Adipocyte (in vitro differentiated cells): ENCODE measurements at regions not wholly inside any gene's neighbourhood (a gene's known extent, or its start where the extent isn't known, plus 50 kb on each side); places are given as distances from the start of the nearest gene placed in this dataset.

Source experiments
- DNase-seq: peaks from one replicate; pipeline ENCODE4 v3.0.0-alpha.2; 2015; ENCODE audit warnings: low read depth
- H3K27me3 ChIP-seq: replicated peaks from 2 replicates; pipeline ENCODE4 v1.7.0; 2013; ENCODE audit warnings: mild to moderate bottlenecking, low read length, moderate library complexity; ENCODE audit not compliant: control insufficient read depth, insufficient read depth
- H3K36me3 ChIP-seq: 2 replicates; pipeline ENCODE4 v1.7.0; 2013; ENCODE audit warnings: low read length, mild to moderate bottlenecking, moderate library complexity; ENCODE audit not compliant: control insufficient read depth, insufficient read depth, severe bottlenecking
- H3K4me1 ChIP-seq: 2 replicates; pipeline ENCODE4 v1.7.0; 2013; ENCODE audit warnings: mild to moderate bottlenecking, low read length, moderate library complexity; ENCODE audit not compliant: control insufficient read depth, insufficient read depth
- H3K4me3 ChIP-seq: 2 replicates; pipeline ENCODE4 v1.7.0; 2013; ENCODE audit warnings: mild to moderate bottlenecking, low read length, moderate library complexity
- H3K9ac ChIP-seq: 2 replicates; pipeline ENCODE4 v1.7.0; 2013; ENCODE audit warnings: mild to moderate bottlenecking, low read length, moderate library complexity
- H3K9me3 ChIP-seq: 2 replicates; pipeline ENCODE4 v1.7.0; 2013; ENCODE audit warnings: mild to moderate bottlenecking, low read length, moderate library complexity; ENCODE audit not compliant: control insufficient read depth

DNA sequence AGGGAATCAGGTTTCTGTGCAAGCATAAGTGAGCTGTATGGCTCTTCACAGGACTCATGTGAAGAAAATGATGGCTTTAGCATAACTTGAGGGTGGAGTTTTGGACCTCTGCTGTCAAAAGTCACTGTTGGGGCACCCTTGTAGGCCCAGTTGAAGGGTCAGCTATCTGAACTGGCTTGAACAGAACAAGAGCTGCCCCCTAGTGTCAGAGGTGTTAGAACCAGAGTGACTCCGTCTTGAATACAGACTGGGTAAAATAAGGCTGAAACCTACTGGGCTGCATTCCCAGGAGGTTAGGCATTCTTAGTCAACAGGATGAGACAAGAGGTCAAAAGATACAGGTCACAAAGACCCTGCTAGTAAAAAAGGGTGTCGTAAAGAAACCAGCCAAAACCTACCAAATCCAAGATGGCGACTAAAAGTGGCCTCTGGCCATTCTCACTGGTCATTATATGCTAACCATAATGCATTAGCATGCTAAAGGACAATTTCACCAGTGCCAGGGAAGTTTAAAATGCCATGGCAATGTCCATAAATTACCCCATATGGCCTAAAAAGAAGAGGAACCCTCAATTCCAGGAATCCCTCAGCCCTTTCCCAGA lies 484.0 kb upstream of the ERCC4 start:
- DNase-seq, result no peak
- Histone ChIP-seq H3K27me3 (no peaks in the 10 kb centered on the region), H3K36me3 (no peaks in the 10 kb centered on the region), H3K9me3 (no peaks in the 10 kb centered on the region), H3K4me3 (no peak overlapping the region), H3K4me1 (no peaks in the 10 kb centered on the region), H3K9ac (no peak overlapping the region)

DNA sequence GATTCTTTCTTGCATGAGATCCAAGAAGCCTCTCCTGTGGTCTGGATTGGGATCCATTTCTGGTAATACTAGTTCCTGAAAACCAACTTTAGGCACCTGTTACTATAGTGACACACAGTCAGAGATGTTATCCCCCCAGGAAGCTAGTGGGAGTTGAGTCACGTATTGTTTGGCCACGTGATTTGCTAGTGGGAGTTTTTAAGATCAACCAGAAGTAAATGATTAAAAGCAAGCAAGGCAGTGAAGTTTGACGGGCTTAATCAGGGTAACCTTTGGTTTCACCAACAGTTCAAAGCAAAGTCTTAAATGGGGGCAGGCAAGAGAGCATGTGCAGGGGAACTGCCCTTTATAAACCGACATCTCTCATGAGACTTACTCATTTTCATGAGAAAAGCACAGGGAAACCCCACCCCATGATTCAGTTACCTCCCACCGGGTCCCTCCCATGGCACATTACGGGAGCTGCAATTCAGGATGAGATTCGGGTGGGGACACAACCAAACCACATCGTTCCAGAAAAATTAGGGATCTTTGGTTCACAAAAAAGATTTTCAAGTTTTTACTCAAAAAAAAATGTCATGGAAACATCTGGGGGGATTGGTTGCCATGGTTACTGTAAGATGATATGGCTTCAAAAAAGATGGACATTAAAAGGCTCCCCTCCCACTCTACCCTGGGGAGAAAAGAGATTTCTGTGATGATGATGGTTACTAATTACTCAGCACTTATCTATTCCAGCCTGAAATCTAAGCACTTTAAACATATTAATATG lies 483.1 kb upstream of the ERCC4 start:
- Histone ChIP-seq H3K9me3 (no peaks in the 10 kb centered on the region), H3K4me3 (no peak overlapping the region), H3K4me1 (no peaks in the 10 kb centered on the region), H3K27me3 (no peaks in the 10 kb centered on the region), H3K9ac (no peak overlapping the region), H3K36me3 (no peaks in the 10 kb centered on the region)
- no peak for DNase-seq

DNA sequence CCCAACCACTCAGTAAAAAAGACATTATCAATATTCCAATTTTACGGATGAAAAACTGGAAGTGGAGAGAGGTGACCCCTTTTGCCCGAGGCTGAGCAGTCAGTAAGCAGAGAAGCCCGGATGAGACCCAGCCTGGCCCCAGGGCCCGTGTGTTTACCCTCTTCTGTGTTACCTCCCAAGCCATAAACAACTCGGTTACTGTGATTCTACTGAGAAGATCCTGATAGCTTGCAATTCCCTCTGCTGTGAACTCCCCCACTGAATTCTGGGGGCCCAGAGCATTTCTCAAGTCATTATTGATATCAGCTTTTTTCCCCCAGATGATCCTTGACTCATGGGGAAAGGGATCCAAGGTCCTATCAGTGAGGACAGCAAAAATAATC lies 482.6 kb upstream of the ERCC4 start:
- DNase-seq, result no peak
- no peak overlapping the region for H3K9ac ChIP-seq
- no peaks in the 10 kb centered on the region for H3K9me3 ChIP-seq
- no peaks in the 10 kb centered on the region for H3K36me3 ChIP-seq
- H3K4me3 ChIP-seq, result no peak overlapping the region
- H3K27me3 ChIP-seq, result no peaks in the 10 kb centered on the region
- no peaks in the 10 kb centered on the region for H3K4me1 ChIP-seq

DNA sequence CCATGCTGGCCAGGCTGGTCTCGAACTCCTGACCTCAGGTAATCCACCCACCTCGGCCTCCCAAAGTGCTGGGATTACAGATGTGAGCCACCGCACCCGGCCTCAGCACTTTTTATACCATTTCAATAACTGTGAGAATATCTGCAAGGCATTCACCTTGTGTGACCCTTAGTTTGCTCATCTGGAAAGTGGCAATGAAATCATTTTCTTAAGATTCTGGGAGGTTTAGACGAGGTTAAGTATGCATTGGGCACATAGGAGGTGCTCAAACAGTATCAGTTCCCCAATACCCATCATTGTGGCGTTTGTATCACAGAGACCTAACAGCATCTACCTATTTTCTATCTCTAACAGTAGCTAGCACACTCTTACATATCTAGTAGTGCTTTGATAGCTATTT lies 481.9 kb upstream of the ERCC4 start:
- no peaks in the 10 kb centered on the region for H3K27me3 ChIP-seq
- H3K4me3 ChIP-seq, result no peak overlapping the region
- H3K4me1 ChIP-seq, result no peaks in the 10 kb centered on the region
- DNase-seq, result no peak
- H3K9me3 ChIP-seq, result no peaks in the 10 kb centered on the region
- H3K36me3 ChIP-seq, result no peaks in the 10 kb centered on the region
- no peak overlapping the region for H3K9ac ChIP-seq

DNA sequence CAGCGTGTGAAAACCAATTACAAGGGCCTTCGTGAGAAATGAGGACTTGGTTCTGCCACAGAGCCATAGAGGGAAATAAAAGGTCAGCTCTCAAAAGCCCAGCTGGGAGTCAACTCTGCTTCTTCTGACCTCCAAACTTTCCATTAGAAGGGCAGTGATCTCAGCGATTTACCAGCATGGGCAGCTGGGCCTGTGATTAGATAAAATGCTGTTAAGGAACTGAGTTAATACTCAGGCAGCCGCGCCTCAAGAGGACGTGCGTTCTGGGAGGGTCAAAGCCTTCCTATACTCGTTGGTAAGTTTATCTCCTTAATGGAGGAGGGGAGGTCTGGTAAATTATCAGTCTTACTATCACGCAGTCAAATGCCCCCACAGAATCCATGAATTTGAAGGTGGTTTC lies 480.2 kb upstream of the ERCC4 start:
- Histone ChIP-seq H3K36me3 (no peaks in the 10 kb centered on the region), H3K27me3 (no peaks in the 10 kb centered on the region), H3K9me3 (no peaks in the 10 kb centered on the region), H3K4me3 (no peak overlapping the region), H3K4me1 (no peaks in the 10 kb centered on the region), H3K9ac (no peak overlapping the region)
- DNase-seq, result no peak

DNA sequence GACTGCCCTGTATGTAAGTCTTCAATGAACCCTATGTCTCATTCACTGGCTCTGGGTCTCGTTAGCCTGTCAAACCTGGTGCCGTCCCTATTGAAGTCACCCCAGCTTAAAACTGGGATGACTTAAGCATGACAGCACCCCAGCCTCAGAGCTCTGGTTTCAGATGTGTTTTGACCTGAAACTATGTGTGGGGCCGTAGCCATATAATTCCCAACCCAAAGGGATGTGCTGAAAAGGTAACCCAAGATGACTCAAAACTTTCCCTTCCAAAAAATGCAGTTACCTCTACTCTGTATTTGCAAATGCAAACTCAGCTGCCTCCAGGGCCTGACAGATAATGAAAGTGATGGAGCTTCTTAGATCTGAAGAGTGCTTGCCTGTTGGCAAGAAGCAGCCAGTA lies 478.3 kb upstream of the ERCC4 start:
- no peak overlapping the region for H3K9ac ChIP-seq

DNA sequence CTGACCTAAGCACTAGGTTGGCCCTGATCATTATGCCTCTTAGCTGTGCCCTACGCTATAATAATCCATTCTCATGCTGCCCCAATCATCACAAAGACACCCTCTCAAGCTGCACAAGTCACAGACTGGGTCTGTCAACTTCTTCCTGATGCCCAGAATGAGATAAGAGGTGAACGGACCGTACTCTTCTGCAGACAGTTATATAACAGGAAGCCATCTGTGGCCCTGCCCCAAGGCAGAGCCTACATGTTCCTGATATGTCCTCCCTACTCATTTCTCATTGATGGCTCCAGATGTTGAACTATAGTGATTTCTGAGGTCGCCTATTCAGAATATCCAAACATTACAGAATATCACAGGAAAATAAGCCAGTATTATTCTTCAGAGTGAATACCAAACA lies 471.6 kb upstream of the ERCC4 start:
- no peaks in the 10 kb centered on the region for H3K27me3 ChIP-seq
- no peak overlapping the region for H3K4me3 ChIP-seq
- no peak for DNase-seq
- H3K36me3 ChIP-seq, result no peaks in the 10 kb centered on the region
- no peaks in the 10 kb centered on the region for H3K4me1 ChIP-seq
- H3K9ac ChIP-seq, result no peak overlapping the region
- H3K9me3 ChIP-seq, result no peaks in the 10 kb centered on the region

More for the DNA sequence above, 478.3 kb upstream of the ERCC4 start:
- Histone ChIP-seq H3K4me1 (no peaks in the 10 kb centered on the region), H3K36me3 (no peaks in the 10 kb centered on the region), H3K4me3 (no peak overlapping the region), H3K9me3 (no peaks in the 10 kb centered on the region), H3K27me3 (no peaks in the 10 kb centered on the region)
- no peak for DNase-seq

DNA sequence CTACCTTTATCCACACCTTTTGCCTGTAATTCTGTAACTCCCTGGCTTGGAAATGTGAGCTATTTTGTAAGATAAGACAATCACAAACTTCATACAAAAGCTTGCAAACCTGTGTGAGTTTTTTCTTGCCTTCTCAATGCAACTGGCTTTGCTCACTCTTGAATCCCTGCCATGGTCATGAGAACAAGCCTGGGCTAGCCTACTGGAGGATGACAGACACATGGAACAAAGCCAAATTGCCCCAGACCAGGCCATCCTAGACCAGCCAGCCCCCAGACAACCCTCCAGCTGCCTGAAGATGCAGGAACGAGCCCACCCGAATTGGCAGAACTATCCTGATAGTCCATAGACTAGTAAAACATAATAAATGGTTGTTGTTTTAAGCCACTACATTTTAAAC lies 466.6 kb upstream of the ERCC4 start:
- DNase-seq, result no peak
- no peak overlapping the region for H3K9ac ChIP-seq
- no peak overlapping the region for H3K4me3 ChIP-seq
- no peaks in the 10 kb centered on the region for H3K4me1 ChIP-seq
- no peaks in the 10 kb centered on the region for H3K27me3 ChIP-seq
- no peaks in the 10 kb centered on the region for H3K36me3 ChIP-seq
- no peaks in the 10 kb centered on the region for H3K9me3 ChIP-seq

DNA sequence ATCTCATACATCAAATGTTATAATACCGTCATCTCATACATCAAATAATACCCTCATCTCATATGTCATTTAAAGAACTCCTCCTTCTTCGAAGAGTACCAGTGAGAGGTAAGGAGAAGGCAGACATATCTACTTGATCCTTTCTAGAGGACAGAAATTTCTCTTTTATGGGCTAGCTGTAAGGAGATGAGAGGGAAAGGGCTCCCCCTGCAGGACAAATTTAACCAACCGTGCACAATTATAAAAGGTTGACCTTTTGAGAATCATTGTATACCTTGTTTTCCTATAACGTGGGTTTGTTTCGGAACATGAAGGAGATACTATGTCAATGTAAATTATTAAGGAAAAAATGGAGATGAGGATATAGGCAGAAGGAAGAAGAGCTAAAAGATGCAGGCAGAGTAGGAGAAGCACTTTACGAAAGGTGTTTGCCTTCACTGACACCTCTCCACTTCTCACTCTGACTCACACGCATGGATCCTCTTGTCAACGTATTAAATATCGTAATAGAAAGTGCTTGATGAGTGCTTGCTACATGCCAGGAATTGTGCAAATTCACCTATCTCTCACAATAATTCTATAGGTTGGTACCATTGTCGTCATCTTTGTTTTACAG lies 465.9 kb upstream of the ERCC4 start:
- Histone ChIP-seq H3K27me3 (no peaks in the 10 kb centered on the region), H3K9me3 (no peaks in the 10 kb centered on the region), H3K4me1 (no peaks in the 10 kb centered on the region), H3K36me3 (no peaks in the 10 kb centered on the region), H3K4me3 (no peak overlapping the region), H3K9ac (no peak overlapping the region)
- peak; percentile 21 for DNase-seq

DNA sequence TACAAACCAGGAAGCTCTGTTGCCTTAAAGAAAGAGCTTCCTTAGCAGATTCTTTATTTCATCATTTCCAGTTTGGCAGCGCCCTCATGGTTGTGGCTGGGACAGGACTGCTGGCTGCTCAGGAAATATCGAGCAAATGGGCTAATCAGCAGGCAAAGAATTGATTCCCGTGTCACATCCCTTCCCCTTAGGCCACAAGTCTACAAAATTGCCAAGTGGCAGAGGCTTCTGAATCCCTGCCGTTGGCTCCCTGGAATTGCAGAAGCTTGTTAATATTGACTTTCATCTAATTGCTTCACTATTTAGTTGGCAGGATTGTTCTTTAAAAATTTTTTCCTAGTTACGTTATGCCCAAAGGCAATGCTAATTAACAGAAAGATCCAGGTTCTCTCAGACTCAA lies 456.3 kb upstream of the ERCC4 start:
- H3K9ac ChIP-seq, result no peak overlapping the region
- H3K9me3 ChIP-seq, result no peaks in the 10 kb centered on the region
- no peaks in the 10 kb centered on the region for H3K4me1 ChIP-seq
- no peak overlapping the region for H3K4me3 ChIP-seq
- no peaks in the 10 kb centered on the region for H3K36me3 ChIP-seq
- no peak for DNase-seq
- H3K27me3 ChIP-seq, result no peaks in the 10 kb centered on the region

DNA sequence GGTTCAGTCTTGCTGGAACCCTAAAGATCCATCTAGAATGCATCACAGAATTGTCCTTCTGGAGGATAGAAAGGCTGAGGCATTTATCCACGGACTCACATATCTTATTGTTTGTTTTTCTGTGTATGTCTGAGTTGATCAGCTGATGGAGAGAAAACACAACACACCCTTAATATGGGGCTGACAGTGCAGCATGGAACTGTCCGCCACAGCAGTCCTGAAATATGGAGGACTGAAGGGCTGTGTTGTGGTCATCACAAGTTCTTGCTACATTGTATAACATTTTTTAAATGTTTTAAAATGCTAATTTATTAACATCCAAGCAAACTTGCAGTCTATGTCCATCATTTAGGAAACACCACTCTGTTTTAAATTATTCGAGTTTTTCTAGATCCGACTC lies 448.9 kb upstream of the ERCC4 start:
- no peak for DNase-seq
- Histone ChIP-seq H3K36me3 (no peaks in the 10 kb centered on the region), H3K9me3 (no peaks in the 10 kb centered on the region), H3K27me3 (no peaks in the 10 kb centered on the region), H3K4me3 (no peak overlapping the region), H3K4me1 (no peaks in the 10 kb centered on the region), H3K9ac (no peak overlapping the region)
